Fibroblast of skin of right biceps (primary cell): ENCODE measurements at regions not wholly inside any gene's neighbourhood (a gene's known extent, or its start where the extent isn't known, plus 50 kb on each side); places are given as distances from the start of the nearest gene placed in this dataset.

Source experiments
- DNase-seq: peaks from one replicate; pipeline ENCODE4 v3.0.0-alpha.2; 2013

DNA sequence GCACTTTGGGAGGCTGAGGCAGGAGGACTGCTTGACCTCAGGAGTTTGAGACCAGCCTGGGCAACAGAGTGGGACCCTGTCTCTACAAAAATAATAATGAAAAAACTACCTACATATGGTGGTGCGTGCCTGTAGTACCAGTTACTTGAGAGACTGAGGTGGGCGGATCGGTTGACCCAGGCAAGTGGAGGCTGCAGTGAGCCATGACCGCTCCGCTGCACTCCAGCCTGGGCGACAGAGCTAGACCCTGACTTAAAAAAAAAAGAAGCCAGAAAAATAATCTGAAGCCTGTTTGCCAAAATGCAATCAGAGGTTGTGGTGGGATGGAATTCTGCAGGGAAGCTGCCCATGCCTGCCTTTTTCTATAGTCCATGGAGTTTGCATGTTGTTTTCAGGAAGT is 50.4 kb upstream of the GGTA1 start:
- DNase-seq, result no peak

DNA sequence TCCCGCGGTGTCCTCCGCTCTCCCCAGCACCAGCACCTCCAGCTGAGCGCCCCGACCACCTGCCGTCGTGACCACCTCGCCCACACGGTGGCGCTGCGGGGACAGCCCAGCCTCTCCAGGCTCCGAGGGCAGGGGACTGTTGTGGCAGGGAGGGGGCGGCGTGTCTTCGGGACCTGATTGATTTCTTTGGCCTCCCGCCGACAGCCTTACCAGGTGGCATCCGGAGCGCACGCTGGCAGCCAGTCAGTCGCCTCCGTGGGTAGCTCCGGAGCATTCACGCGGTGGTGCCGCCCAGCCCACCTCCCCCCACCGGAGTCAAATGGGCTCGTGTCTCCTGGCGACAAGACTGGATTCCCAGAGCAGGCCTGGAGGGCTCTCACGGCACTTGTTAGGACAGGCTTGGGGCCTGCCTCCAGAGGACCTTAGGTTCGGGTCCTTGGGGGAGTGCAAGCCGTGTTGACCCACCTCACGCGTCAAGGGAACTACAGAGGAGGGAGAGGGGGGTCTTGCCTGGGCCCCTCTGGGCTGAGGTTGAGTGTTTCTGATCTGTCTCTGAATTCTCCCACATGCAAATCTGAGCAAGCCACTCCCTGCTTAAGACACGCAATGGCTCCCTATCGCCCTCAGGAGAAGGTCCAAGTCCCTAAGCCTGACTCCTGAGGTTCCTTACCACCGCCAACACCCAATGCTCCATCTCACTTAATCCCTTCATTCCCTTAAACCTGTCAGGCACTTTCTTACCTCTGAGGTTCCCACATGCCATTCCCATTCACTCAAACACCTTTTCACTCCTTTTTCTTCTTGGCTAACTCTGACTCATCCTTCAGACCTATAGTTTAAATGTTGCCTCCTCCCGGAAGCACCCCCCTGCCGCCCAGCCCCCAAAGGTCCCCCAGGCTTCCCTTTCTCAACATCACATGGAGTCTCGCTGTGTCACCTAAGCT is 51.2 kb upstream of the GGTA1 start:
- peak; percentile 64 for DNase-seq

DNA sequence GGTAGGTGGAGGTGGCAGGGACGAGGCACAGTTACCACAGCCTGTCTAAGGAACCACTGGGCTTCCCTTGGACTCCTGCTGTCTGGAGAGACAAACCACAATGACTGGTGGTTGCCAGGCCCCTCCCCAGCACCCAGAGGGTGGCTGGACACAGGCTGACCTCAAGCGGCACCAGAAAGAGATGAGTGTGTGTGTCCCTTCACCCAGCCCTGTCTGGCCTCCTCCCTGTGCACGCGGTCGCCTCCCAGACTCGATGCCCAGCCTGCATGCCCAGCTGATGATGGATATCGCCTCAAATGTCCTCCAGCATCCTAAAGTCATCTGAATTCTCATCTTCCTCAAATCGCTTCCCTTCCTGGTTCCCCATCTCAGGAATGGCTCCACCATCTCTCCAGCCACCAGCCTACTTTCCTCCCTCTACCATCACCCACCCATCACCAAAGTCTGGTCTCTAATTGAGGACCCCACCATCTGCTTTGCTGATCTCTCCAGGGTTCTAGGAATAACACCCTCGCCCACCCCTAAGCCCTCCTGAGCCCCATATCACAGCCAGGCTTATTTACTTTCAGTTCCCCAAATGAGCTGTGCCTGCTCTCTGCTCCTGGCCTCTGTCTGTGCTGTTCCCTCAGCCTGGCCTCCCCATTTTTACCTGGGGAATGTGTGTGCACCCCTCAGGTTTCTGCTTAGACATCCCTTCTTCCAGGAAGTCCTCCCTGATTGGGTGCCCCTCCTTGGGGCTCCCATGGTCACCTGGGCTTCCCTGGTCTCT is 52.5 kb upstream of the GGTA1 start:
- no peak for DNase-seq

DNA sequence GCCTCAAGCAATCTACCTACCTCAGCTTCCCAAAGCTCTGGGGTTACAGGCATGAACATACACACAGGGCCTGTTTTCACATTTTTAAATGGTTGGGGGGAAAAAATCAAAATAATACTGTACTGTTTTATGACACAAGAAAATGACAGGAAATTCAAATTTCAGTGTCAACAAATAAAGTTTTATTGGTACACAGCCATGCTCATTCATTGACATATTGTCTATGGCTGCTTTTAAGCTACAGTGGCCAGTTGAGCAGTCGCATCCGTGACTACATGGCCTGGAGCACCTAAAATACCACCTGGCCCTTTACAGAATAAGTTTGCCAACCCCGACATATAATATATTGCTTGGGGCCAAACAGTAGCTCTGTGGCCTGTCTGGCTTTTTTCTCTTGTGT is 56.4 kb upstream of the GGTA1 start:
- DNase-seq, result no peak

DNA sequence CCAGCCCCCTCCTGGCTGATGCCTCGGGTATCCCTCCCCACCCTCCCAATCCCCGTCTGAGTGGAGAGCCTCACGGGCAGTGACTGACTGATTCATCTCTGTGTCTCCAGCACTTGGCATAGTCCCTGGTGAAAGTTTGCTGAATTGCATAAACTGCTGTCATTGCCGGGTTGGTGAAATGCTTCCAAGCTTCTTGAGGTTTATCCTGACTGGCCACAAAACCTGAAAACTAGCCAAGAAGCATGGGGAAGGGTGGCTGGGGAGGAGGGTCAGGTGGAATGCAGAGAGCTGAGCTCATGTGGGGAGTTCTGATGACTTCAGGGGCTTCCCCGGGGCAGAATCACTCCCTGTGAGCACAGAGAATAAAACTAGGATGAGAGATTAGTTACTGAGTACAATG is 56.9 kb upstream of the GGTA1 start:
- DNase-seq, result peak; percentile 99

DNA sequence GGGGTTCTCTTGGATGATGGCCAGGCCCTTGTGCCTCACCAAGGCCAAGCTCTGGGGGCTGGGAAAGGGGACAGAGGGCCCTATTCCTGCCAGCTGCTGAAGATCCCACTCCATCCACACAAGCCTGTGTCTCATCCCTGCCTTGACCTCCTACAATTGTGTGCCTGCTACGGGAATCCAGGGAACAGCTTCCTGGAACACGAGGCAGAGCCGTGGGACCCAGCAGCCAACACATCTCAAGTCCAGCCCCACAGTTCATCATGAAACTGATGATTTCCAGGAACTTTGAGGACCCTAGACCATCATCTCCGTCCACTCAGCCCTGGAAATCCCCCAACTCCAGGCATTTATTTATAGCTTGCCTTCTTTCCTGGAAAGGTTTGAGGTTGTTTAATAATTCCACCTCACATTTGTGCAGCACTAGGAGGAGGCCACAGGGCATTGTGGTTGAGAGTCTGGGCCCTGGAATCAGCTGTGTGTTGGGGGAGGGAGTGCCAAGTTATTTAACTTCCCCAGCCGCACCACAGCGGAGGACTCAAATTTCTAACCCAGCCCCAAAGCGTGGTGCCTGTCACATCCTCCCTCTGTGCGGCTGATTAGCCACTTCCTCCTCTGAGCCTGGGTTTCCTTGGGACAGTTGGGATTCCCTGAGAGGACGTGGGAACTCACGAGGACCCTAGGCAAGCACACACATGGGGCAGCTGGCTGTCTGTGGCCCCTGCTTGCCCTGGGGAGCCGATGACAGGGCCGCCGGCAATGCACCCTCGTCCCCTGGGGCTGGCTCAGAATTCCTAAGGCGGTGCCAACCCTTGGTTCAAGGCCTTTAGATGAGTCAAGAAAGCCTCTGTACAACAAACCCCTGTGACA is 58.2 kb upstream of the GGTA1 start:
- peak; percentile 95 for DNase-seq

DNA sequence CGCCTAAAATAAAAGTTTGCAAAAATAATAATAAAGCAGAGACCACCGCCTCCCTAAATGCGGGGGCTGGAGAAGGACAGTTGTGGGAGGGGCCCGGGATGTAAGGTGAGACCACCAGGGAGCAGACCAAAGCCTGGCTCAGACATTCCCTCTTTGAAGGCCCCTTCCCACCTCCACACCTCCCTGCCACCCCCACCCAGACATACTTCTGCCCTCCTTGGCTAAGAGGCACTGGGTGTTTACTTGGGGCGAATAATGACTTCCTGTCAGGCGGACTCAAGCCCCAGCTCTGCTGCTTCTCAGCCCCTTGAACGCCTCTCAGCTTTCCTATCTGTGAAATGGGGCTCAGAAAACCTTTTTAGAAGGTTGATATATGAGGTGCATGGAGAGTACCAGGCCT is 58.8 kb upstream of the GGTA1 start:
- DNase-seq, result peak; percentile 16

DNA sequence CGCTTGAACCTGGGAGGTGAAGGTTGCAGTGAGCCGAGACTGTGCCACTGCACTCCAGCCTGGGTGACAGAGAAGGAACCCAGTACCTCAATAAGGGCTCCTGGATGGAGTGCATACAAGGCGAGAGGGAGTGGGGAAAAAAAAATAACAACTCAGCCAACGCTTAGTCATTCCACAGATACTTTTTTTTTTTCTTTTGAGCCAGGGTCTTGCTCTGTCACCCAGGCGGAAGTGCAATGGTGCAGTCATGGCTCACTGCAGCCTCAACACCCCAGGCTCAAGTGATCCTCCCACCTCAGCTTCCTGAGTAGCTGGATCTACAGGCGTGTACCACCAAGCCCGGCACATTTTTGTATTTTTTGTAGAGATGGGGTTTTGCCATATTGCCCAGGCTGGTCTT is 59.5 kb upstream of the GGTA1 start:
- peak; percentile 62 for DNase-seq

DNA sequence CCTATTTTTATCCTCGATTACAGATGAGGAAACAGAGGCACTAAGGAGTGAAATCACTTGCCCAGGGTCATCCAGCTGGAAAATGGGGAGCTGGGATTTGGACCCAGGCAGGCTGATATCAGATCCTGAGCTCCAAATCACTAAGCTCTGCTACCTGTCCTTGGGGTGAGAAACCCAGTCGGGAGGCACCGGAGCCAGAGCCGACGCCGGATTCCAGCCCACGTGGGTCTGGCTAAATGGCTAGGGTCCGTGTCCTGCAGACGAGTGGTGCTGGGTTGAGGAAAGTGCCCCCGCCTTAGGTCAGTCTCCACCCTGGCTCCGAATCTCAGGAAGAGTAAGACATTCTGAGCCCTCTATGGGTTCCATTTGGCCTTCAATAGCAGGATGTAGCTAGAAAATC is 61.3 kb upstream of the GGTA1 start:
- no peak for DNase-seq

DNA sequence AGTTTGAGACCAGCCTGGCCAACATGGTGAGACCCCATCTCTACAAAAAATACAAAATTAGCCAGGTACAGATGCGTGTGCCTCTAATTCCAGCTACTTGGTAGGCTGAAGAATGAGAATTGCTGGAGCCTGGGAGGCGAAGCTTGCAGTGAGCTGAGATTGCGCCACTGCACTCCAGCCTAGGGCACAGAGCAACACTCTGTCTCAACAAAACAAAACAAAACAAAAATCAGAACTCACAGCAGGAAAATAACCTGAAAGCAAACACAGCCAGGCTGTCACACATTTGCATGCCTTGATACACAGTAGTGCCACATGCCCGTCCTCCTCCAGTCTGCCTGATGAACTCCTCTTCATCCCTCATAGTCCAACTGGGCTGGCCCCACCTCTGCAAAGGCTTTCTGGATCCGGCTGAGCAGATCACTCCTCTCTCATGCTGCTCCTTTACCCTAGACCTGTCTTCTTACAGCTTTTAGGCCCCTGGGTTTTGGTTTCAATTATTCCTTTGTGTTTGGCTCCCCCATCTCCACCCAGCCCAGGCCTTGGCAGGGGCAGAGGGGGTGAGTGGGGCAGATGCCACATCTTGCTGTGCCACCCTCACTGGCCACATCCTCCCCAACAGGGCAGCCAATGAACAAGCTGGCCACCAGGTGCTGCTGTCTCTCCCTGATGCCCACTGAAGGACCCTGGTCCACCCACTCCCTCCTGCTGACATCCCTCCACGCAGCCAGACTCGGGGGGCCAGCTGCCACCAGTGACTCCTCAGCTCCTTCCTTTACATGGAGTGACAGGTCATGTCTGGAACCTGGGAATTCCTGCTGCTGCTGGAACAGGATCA is 62.0 kb upstream of the GGTA1 start:
- no peak for DNase-seq

DNA sequence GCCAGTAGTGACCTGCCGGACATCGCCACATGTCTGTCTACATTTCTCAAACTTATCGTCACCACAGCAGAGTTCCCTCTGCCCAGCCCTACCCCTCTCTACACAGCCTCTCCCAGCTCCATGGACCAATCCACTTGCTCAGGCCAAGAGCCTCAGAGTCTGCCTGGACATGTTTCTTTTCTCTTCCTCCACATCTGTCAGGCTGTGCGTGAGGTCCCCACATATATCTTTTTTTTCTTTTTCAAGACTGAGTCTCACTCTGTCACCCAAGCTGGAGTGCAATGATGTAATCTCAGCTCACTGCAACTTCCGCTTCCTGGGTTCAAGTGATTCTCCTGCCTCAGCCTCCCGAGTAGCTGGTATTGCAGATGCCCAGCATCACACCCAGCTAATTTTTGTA is 62.7 kb upstream of the GGTA1 start:
- DNase-seq, result no peak

DNA sequence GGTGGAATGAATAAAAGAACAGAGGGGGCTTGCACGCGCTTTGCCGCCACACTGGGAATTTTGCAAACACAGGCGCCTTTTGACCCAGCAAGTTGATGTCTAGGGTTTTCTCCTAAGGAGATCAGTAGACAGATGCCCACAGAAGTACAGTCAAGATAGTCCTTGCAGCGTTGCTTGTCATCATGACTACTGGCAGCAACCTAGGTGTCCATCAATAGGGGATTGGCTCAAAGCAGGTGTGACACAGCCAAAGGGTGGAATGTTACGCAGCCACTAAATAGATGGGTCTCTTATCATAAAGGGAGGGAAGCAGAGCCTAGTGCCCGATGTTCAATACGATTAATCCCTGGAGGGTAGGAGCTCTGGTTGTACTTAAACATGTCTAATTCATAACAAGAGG is 63.8 kb upstream of the GGTA1 start:
- DNase-seq, result no peak

DNA sequence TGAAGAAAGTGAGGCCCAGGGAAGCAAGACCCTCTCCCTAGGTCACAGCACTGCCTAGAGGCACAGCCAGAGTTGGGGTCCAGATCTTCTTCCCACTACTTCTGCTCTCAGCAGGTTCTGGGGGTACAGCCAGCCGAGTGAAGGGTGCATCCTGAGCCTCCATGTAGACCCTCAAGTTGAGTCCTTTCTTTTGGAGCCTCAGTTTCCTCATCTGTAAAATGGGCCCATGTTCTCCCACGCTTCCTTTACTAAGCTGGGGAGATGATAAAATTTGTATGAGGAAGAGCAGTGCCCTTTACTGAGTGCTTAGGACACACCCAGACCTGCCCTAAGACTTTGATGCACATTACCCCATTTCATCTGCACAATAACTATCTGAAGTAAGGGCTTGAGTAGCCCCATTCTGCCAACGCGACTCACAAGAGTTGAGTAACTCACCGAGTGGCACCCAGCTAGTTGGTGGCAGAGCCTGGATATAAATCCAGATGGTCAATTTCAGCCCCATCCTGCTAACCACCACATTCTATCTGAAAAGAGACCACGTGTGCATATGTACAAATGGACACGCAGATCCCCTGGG is 64.3 kb upstream of the GGTA1 start:
- DNase-seq, result no peak

DNA sequence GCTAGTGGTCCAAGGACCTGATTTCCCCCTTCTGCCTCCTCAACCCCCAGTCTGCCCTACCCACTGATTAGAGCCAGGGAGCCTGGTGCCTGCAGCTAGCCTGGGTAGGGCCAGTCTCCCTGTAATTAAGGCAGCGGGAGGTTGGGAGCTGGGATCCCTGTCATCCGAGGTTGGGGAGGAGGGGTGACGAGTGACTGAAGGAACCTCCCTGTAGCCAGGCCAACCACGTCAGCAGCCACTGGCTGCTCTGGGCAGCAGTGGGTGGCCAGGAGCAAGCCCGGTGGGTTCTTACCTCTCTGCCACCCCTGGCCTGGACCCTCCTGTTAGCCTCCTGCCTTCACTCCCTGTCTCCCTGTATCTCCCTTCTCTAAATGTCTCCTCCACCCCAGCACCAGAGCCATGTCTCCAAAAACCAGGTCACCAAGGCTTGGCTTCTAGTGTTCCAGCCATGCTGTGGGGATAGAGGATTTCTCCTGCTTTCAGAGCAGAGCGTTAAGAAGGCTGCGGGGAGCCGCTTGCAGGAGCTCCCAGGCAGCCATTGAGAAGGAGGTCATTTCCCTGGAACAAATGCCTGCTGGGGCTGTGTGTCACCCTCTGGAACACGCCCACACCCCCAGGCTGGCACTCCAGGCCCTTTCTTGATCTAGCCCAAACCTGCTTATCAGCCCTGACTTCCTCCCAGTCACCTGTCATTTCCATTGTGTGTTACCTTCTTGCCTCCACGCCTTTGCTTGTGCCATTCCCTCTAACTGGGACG is 65.0 kb upstream of the GGTA1 start:
- DNase-seq, result no peak

DNA sequence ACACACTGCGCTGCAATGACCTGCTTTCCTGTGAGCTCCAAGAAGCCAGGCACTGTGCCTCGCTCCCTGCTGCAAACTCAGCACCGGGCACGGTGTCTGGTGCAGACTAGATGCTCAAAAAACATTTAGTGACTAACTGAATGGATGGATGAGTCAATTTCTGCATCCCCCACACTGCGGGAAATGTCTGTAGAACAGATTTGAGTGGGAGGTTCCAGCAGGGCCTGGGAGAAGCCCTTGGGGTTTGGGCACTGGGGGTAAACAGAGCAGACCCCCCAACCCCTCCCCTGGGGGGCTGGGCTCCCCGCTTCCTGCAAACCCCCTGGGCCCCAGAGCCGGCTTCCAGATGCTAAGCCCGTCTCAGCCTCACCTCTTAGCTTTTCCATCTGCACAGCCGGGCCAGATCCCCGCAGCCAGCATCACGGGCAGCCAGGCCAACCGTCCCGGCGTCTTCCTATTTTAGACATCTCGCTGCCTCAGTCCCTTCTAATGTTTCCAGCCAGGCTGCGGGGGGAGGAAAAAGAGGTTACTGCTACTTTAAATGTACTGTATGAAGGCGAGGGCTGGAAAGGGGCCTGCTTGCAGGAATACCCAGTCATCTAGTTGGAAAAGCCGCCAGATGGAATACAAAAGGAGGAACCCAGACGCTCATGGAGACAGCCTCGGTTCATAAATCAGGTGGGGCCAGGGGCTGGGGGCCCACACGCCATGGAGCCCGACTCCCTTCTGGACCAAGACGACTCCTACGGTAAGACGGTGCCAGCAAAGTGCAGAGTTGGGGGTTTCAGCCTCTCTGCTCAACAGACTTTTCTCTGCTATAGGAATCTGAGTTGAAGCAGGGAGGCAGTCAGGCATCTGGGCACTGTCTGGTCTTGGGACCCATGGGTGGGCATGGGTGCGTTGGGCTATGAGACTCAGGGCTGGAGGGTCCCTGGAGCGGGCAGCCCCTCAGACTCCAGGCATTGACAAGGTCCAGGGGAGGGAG is 67.1 kb upstream of the GGTA1 start:
- peak; percentile 83 for DNase-seq

DNA sequence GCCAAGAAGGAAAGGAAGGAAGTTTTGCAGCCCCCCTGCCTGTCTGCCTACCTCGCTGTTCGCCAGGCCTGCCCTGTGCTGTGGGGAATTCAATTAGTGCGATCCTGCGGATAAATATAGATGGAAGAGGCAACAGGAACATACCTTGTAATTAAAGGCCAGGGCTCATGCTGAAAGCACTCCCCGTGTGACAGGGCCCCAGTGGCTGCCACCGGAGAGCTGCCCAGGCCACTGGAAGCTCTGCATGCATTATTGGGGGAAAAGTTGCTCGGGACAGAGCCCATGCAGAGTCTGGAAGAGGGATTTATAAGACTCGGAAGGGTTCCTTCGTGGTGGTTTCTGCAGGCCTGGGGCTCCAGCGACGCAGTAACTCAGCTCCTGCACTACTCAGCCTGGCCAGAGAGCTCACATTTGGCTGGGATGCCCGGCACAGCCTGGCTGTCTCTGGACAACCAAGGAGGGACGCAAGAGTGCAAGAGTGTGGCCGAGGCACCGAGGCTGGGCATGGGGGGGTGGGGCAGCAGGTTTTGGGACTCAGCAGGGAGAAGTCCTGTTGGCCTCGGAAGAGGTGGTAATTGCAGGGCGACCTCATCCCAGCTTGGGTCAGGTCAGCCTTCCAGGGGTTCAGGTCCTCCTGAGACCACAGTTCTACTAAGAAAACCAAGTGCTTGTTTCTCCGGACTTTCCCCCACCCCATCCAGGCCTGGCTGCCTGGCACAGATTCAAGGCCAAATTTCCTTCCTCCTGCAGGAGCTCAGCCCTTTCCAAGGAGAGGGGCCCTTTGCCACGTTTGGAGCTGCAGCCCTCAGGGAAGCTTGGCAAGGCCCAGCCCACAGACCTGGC is 68.1 kb upstream of the GGTA1 start:
- DNase-seq, result peak; percentile 24

DNA sequence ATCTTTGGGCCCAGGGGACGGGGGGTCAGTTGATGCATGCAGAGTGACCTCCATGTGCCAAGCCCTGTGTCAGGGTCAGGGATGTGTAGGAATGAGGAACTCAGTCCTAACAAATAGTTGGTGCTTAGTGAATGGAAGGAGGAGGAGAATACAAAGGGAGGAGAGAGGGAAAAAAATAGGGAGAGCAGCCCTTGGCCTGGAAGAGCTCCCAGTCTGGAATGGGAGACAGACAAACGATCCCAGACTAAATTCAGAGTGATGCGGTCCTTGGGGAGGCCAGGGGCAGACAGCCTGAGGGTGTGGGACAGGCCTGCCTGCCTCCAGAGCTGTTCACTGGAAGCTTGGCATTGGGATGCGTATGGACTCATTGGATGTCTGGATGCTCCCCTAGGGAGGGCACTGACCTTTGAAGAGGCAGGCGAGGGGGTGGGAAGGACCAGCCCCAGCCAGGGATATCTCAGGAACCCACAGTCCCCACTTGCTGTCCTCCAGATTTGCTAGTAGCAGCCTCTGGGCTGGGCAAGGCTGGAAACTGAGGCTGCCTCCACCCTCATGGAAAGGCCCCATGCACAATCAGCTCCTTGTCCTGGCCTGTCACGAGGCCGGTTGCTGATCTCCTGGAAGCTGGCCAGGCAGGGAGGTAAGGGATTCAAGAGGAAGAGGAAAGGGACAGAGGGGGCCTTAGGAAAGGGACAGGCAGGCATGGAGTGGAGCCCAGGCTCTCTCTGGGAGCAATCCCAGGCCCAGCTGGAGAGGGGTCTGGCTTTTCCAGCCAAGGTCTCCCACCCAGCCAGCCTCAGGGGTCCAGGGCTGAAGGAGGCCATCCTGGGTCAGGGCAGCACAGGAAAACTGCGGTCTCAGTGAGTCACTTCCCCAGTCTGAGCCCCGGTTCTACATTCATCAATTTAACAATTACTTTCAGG is 69.0 kb upstream of the GGTA1 start:
- peak; percentile 44 for DNase-seq

DNA sequence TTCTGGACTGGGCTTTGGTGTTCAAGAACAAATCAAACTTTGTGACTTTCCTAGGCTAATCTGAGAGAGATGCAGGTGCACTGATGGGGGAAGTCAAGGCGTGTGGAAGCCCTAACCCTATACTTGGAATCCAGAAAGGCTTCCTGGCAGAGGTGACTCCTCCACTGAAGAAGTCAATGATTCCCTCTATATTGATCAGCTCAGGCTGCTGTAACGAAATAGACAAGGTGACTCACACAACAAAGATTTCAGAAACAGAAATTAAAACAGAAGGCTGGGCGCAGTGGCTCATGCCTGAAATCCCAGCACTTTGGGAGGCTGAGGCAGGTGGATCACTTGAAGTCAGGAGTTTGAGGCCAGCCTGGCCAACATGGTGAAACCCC is 69.6 kb upstream of the GGTA1 start:
- no peak for DNase-seq
